SU-DHL-6 (cell line): ENCODE measurements at regions not wholly inside any gene's neighbourhood (a gene's known extent, or its start where the extent isn't known, plus 50 kb on each side); places are given as distances from the start of the nearest gene placed in this dataset.

Experiments used
- H2AFZ ChIP-seq: fragments of 200-600 bp; sonication (generic); 2 replicates; pipeline ENCODE4 v1.6.1; 2014; ENCODE audit warnings: low read depth, mild to moderate bottlenecking, moderate library complexity, mixed read lengths, antibody characterized with exemption, low read length; ENCODE audit not compliant: severe bottlenecking
- H3F3A ChIP-seq: fragments of 200-600 bp; shearing (Covaris generic); 2 replicates; pipeline ENCODE4 v1.6.0; 2016; ENCODE audit warnings: antibody characterized with exemption, mild to moderate bottlenecking; ENCODE audit not compliant: insufficient read depth
- H3K27ac ChIP-seq: fragments of 200-600 bp; sonication (generic); 2 replicates; pipeline ENCODE4 v1.5.1; 2016; ENCODE audit warnings: low read depth, mild to moderate bottlenecking, low read length, moderate library complexity, mixed read lengths
- H3K27me3 ChIP-seq: fragments of 200-600 bp; sonication (generic), shearing (Covaris generic); 2 replicates; pipeline ENCODE4 v1.6.0; 2014; ENCODE audit warnings: mild to moderate bottlenecking, low read length
- H3K36me3 ChIP-seq: fragments of 200-600 bp; sonication (generic); 2 replicates; pipeline ENCODE4 v1.6.1; 2014; ENCODE audit warnings: mild to moderate bottlenecking, low read length, mixed read lengths
- H3K4me2 ChIP-seq: fragments of 300-600, 200-600 bp; shearing (Covaris generic), sonication (generic); 2 replicates; pipeline ENCODE4 v1.6.0; 2014; ENCODE audit warnings: low read length, low read depth, mild to moderate bottlenecking; ENCODE audit not compliant: poor library complexity, severe bottlenecking
- H3K4me3 ChIP-seq: fragments of 200-600 bp; sonication (generic); 2 replicates; pipeline ENCODE4 v1.5.1; 2014; ENCODE audit warnings: antibody characterized with exemption, low read length, mild to moderate bottlenecking, mixed read lengths; ENCODE audit not compliant: insufficient read depth, poor library complexity, severe bottlenecking
- H3K79me2 ChIP-seq: fragments of 200-600 bp; sonication (generic); 2 replicates; pipeline ENCODE4 v1.6.1; 2014; ENCODE audit warnings: mild to moderate bottlenecking, low read length, moderate library complexity; ENCODE audit not compliant: insufficient read depth
- H3K9ac ChIP-seq: fragments of 200-600 bp; sonication (generic); 2 replicates; pipeline ENCODE4 v1.7.0; 2014; ENCODE audit warnings: mild to moderate bottlenecking, low read length
- H3K9me2 ChIP-seq: fragments of 200-600 bp; sonication (generic); replicated peaks from 2 replicates; pipeline ENCODE4 v1.6.1; 2014; ENCODE audit warnings: low read length; ENCODE audit not compliant: insufficient read depth
- H3K9me3 ChIP-seq: fragments of 200-600 bp; sonication (generic); 2 replicates; pipeline ENCODE4 v1.6.1; 2014; ENCODE audit warnings: low read length, mixed read lengths; ENCODE audit not compliant: insufficient read depth
- H4K20me1 ChIP-seq: fragments of 200-600 bp; sonication (generic); 2 replicates; pipeline ENCODE4 v1.6.1; 2014; ENCODE audit warnings: low read depth, mild to moderate bottlenecking, antibody characterized with exemption, low read length, moderate library complexity, mixed read lengths
- EZH2phosphoT487 ChIP-seq: fragments of 200-600 bp; sonication (generic), shearing (Covaris generic); conservative IDR thresholded peaks from 2 replicates; pipeline ENCODE4 v1.6.1; 2018; ENCODE audit warnings: mild to moderate bottlenecking, antibody characterized with exemption, low read length, moderate library complexity, mixed read lengths
- TF ChIP-seq, protein P1 (sequence below): fragments of 200-600 bp; sonication (generic); IDR thresholded peaks from one replicate; pipeline ENCODE4 v1.5.1; 2017; ENCODE audit warnings: antibody characterized with exemption, mild to moderate bottlenecking, low read length, moderate library complexity; ENCODE audit not compliant: insufficient read depth, poor library complexity, severe bottlenecking

DNA sequence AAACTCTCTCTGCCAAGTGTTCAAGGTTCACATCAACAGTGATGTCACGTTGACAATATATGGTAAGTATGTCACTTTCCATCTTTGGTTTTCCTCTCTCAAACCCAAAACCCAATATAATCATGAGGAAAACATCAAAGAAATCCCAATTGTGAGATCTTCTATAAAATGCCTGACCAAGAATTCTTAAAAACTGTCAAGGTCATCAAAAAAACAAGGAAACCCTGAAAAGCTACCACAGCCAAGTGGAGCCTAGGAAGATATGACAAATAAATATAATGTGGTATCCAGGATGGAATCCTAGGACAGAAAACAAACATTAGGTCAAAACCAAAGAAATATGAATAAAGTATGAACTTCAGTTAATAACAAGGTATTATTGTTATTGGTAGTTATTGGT is 85.2 kb upstream of the CCDC39 start:
- Histone ChIP-seq H4K20me1 (no peaks in the 10 kb centered on the region), H3K36me3 (no peaks in the 10 kb centered on the region), H2AFZ (no peak overlapping the region), H3K27me3 (no peaks in the 10 kb centered on the region), H3K9me3 (no peaks in the 10 kb centered on the region), H3K27ac (no peak overlapping the region), H3K79me2 (no peaks in the 10 kb centered on the region), H3K4me3 (no peak overlapping the region), H3K4me2 (no peak overlapping the region), H3K9ac (no peak overlapping the region), H3K9me2 (no peaks in the 10 kb centered on the region), H3F3A (no peaks in the 10 kb centered on the region)
- no peak for TF ChIP-seq EZH2phosphoT487
- TF ChIP-seq, protein P1, sequence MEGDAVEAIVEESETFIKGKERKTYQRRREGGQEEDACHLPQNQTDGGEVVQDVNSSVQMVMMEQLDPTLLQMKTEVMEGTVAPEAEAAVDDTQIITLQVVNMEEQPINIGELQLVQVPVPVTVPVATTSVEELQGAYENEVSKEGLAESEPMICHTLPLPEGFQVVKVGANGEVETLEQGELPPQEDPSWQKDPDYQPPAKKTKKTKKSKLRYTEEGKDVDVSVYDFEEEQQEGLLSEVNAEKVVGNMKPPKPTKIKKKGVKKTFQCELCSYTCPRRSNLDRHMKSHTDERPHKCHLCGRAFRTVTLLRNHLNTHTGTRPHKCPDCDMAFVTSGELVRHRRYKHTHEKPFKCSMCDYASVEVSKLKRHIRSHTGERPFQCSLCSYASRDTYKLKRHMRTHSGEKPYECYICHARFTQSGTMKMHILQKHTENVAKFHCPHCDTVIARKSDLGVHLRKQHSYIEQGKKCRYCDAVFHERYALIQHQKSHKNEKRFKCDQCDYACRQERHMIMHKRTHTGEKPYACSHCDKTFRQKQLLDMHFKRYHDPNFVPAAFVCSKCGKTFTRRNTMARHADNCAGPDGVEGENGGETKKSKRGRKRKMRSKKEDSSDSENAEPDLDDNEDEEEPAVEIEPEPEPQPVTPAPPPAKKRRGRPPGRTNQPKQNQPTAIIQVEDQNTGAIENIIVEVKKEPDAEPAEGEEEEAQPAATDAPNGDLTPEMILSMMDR, result no peak

DNA sequence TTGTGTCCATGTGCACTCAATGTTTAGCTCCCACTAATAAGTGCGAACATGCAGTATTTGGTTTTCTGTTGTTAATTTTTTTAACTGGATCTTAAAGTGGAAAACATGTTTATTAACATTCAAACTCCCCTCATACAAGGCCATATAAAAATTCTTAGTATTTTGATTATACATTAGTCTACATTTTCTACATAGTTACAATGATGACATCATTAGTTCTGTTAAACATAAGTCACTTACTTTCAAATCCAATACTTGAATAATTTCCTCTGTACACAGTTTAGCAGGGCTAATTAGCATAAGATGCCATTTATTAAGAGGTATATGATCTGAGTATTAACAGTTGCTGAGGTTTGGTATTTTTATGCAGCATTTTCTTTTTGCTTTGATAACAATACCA is 91.3 kb upstream of the CCDC39 start:
- TF ChIP-seq, protein P1, result no peak
- TF ChIP-seq EZH2phosphoT487, result no peak
- H3K4me3 ChIP-seq, result no peak overlapping the region
- H3K9me3 ChIP-seq, result no peaks in the 10 kb centered on the region
- no peaks in the 10 kb centered on the region for H3K79me2 ChIP-seq
- no peak overlapping the region for H3K4me2 ChIP-seq
- no peaks in the 10 kb centered on the region for H3K36me3 ChIP-seq
- H2AFZ ChIP-seq, result no peak overlapping the region
- no peaks in the 10 kb centered on the region for H3K27me3 ChIP-seq
- H3F3A ChIP-seq, result no peaks in the 10 kb centered on the region
- H3K9ac ChIP-seq, result no peak overlapping the region
- no peaks in the 10 kb centered on the region for H3K9me2 ChIP-seq
- no peaks in the 10 kb centered on the region for H4K20me1 ChIP-seq
- no peak overlapping the region for H3K27ac ChIP-seq

DNA sequence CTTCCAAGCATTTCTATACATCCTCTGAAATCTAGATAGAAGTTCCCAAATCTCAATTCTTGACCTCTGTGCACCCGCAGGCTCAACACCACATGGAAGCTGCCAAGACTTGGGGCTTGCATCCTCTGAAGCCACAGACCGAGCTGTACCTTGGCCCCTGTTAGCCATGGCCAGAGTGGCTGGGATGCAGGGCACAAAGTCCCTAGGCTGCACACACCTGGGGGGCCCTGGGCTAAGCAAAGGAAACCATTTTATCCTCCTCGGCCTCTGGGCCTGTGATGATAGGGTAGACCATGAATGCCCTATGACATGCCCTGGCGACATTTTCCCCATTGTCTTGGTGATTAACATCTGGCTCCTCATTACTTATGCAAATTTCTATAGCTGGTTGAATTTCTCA is 97.1 kb upstream of the CCDC39 start:
- H3K27ac ChIP-seq, result no peak overlapping the region
- no peaks in the 10 kb centered on the region for H3F3A ChIP-seq
- no peak overlapping the region for H3K9ac ChIP-seq
- H3K36me3 ChIP-seq, result no peaks in the 10 kb centered on the region
- H2AFZ ChIP-seq, result no peak overlapping the region
- no peak overlapping the region for H3K4me3 ChIP-seq
- H4K20me1 ChIP-seq, result no peaks in the 10 kb centered on the region
- H3K9me2 ChIP-seq, result no peaks in the 10 kb centered on the region
- TF ChIP-seq, protein P1, result no peak
- TF ChIP-seq EZH2phosphoT487, result no peak
- H3K27me3 ChIP-seq, result no peaks in the 10 kb centered on the region
- peaks cover 5% of the 10 kb centered on the region; the same call in 1 of the 2 replicates for H3K9me3 ChIP-seq
- H3K4me2 ChIP-seq, result no peak overlapping the region
- H3K79me2 ChIP-seq, result no peaks in the 10 kb centered on the region
